ENCODE measurements at regions not wholly inside any gene's neighbourhood (a gene's known extent, or its start where the extent isn't known, plus 50 kb on each side); places are given as distances from the start of the nearest gene placed in this dataset.
A peak's percentile ranks its signal among the peaks of the same experiment; 100 is the strongest.

- DNase-seq (ENCODE audit: low spot score) = no peak
Observed at GRCh38 chr12:18899678-18900317, 161.9 kb downstream of the CAPZA3 start.

- DNase-seq (ENCODE audit: low spot score) = no peak
Observed at GRCh38 chr12:18905134-18905533, 167.2 kb downstream of the CAPZA3 start.

GRCh38 chr12:18906395-18906794 is 168.5 kb downstream of the CAPZA3 start:
- DNase-seq (ENCODE audit: low spot score) = no peak

- no peak for DNase-seq (ENCODE audit: low spot score)
Observed at GRCh38 chr12:18907127-18907526, 169.2 kb downstream of the CAPZA3 start.

GRCh38 chr12:18907728-18908127 is 169.8 kb downstream of the CAPZA3 start:
- DNase-seq (ENCODE audit: low spot score) = no peak

GRCh38 chr12:18908191-18908590 is 170.3 kb downstream of the CAPZA3 start:
- DNase-seq (ENCODE audit: low spot score) = no peak

- no peak for DNase-seq (ENCODE audit: low spot score)
Observed at GRCh38 chr12:18919871-18920511, 182.1 kb downstream of the CAPZA3 start.

GRCh38 chr12:18922851-18923250 is 184.9 kb downstream of the CAPZA3 start:
- no peak for DNase-seq (ENCODE audit: low spot score)

GRCh38 chr12:18923721-18924120 is 185.8 kb downstream of the CAPZA3 start:
- no peak for DNase-seq (ENCODE audit: low spot score)

GRCh38 chr12:18926188-18926587 is 188.3 kb downstream of the CAPZA3 start:
- DNase-seq (ENCODE audit: low spot score) = no peak

- no peak for DNase-seq (ENCODE audit: low spot score)
Observed at GRCh38 chr12:18932211-18932610, 194.3 kb downstream of the CAPZA3 start.

GRCh38 chr12:18932715-18933114 is 194.8 kb downstream of the CAPZA3 start:
- DNase-seq (ENCODE audit: low spot score) = no peak

GRCh38 chr12:18935371-18935965 is 194.1 kb upstream of the PLEKHA5 start:
- no peak for DNase-seq (ENCODE audit: low spot score)

GRCh38 chr12:18939051-18939450 is 190.5 kb upstream of the PLEKHA5 start:
- no peak for DNase-seq (ENCODE audit: low spot score)

GRCh38 chr12:18942669-18943068 is 186.9 kb upstream of the PLEKHA5 start:
- DNase-seq (ENCODE audit: low spot score) = no peak

- no peak for DNase-seq (ENCODE audit: low spot score)
Observed at GRCh38 chr12:18943200-18943599, 186.3 kb upstream of the PLEKHA5 start.

GRCh38 chr12:18946106-18946505 is 183.4 kb upstream of the PLEKHA5 start:
- no peak for DNase-seq (ENCODE audit: low spot score)

GRCh38 chr12:18951218-18951617 is 178.3 kb upstream of the PLEKHA5 start:
- no peak for DNase-seq (ENCODE audit: low spot score)

- no peak for DNase-seq (ENCODE audit: low spot score)
Observed at GRCh38 chr12:18953505-18953904, 176.0 kb upstream of the PLEKHA5 start.

GRCh38 chr12:18955594-18955993 is 173.9 kb upstream of the PLEKHA5 start:
- peak; percentile 10 for DNase-seq (ENCODE audit: low spot score)

- DNase-seq (ENCODE audit: low spot score) = no peak
Observed at GRCh38 chr12:18965203-18965602, 164.3 kb upstream of the PLEKHA5 start.

GRCh38 chr12:18966954-18967353 is 162.6 kb upstream of the PLEKHA5 start:
- DNase-seq (ENCODE audit: low spot score) = no peak

GRCh38 chr12:18967814-18968213 is 161.7 kb upstream of the PLEKHA5 start:
- no peak for DNase-seq (ENCODE audit: low spot score)

GRCh38 chr12:18969512-18969911 is 160.0 kb upstream of the PLEKHA5 start:
- no peak for DNase-seq (ENCODE audit: low spot score)
